Keratinocyte (primary cell): ENCODE measurements at regions not wholly inside any gene's neighbourhood (a gene's known extent, or its start where the extent isn't known, plus 50 kb on each side); places are given as distances from the start of the nearest gene placed in this dataset.

Source experiments
- EZH2 ChIP-seq: IDR thresholded peaks from one replicate; pipeline ENCODE4 v1.6.1; 2012; ENCODE audit warnings: inconsistent platforms, mild to moderate bottlenecking, low read length, moderate library complexity
- TF ChIP-seq, protein P1 (sequence below), 3 experiments: IDR thresholded peaks in 1 of 3; conservative IDR thresholded peaks in 1 of 3; optimal IDR thresholded peaks in 1 of 3; 2 replicates in 2 of 3; 3 replicates in 1 of 3; pipeline versions ENCODE3 to v1.5.1; 2011; ENCODE audit warnings: low read length in 3 of 3, mild to moderate bottlenecking in 3 of 3, moderate library complexity in 2 of 3, control low read depth in 1 of 3, inconsistent platforms in 1 of 3; ENCODE audit not compliant: insufficient read depth in 2 of 3; ENCODE audit errors: extremely low read depth in 1 of 3

DNA sequence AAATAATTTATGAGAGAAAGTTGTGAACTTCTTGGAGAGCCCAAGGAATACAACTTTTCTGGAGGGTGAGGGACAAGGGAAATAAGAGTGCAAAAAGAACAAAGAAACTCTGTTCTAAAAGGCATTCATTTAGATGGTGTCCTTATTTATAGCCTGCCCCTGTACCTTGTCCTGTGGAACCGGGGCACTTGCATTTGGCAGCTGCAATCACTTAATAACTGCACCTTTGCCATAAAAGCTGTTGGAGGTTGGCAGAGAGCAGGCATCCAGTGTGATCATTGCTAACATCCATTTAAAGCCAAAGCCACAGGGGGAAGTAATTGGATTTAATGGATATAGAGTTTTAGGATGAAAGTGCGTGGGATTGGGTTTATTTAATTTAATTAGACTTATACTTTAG lies 50.8 kb upstream of the SGK1 start:
- TF ChIP-seq, protein P1, sequence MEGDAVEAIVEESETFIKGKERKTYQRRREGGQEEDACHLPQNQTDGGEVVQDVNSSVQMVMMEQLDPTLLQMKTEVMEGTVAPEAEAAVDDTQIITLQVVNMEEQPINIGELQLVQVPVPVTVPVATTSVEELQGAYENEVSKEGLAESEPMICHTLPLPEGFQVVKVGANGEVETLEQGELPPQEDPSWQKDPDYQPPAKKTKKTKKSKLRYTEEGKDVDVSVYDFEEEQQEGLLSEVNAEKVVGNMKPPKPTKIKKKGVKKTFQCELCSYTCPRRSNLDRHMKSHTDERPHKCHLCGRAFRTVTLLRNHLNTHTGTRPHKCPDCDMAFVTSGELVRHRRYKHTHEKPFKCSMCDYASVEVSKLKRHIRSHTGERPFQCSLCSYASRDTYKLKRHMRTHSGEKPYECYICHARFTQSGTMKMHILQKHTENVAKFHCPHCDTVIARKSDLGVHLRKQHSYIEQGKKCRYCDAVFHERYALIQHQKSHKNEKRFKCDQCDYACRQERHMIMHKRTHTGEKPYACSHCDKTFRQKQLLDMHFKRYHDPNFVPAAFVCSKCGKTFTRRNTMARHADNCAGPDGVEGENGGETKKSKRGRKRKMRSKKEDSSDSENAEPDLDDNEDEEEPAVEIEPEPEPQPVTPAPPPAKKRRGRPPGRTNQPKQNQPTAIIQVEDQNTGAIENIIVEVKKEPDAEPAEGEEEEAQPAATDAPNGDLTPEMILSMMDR (optimal IDR thresholded peaks at IDR 0.05 in 1 of 3, IDR thresholded peaks at IDR 0.05 in 1 of 3, conservative IDR thresholded peaks at IDR 0.05 in 1 of 3; ENCODE audit: extremely low read depth in 1 of 3, insufficient read depth in 2 of 3, low read length in 3 of 3) = no peak
- TF ChIP-seq EZH2 = no peak
